ENCODE measurements at regions not wholly inside any gene's neighbourhood (a gene's known extent, or its start where the extent isn't known, plus 50 kb on each side); places are given as distances from the start of the nearest gene placed in this dataset.

DNA sequence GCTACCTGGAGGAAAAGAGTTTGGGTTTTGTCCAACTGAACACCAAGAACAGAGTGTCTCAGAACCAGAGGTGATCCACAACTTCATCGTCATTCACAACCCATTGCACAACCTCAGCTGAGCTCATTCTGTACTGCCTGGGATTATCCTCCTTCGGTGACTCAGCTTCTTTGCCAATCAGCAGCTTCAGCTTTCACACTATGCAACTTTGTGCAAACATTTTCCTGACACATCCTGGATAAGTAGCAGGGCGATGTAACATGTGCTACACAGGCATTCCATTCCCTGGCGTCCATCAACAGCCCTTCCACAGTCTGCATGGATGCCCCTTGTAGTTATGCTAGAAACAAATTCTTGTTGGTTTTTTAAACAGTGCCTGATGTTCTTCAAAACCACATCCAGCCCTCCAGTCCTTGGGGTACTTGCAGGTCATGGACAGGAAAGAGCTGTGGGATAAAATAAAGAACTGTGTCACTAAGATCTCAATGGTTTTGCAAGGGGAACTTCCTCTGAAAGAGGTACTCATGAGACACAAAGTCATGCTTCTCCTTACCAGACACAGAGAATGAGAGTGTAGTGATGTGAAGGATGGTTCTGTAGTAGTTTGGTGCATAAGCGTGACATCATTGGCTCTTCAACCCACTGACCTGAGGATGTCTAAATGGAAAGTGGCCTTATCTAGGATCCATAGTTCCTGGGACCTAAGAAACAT lies 478.5 kb downstream of the KIF20B start:
- TF ChIP-seq, protein P1, sequence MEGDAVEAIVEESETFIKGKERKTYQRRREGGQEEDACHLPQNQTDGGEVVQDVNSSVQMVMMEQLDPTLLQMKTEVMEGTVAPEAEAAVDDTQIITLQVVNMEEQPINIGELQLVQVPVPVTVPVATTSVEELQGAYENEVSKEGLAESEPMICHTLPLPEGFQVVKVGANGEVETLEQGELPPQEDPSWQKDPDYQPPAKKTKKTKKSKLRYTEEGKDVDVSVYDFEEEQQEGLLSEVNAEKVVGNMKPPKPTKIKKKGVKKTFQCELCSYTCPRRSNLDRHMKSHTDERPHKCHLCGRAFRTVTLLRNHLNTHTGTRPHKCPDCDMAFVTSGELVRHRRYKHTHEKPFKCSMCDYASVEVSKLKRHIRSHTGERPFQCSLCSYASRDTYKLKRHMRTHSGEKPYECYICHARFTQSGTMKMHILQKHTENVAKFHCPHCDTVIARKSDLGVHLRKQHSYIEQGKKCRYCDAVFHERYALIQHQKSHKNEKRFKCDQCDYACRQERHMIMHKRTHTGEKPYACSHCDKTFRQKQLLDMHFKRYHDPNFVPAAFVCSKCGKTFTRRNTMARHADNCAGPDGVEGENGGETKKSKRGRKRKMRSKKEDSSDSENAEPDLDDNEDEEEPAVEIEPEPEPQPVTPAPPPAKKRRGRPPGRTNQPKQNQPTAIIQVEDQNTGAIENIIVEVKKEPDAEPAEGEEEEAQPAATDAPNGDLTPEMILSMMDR (IDR thresholded peaks at IDR 0.05): no peak
- TF ChIP-seq POLR2A (IDR thresholded peaks at IDR 0.05): no peak

Measured in vagina (tissue), 2 donors.